GOT3 (cell line): ENCODE measurements at regions not wholly inside any gene's neighbourhood (a gene's known extent, or its start where the extent isn't known, plus 50 kb on each side); places are given as distances from the start of the nearest gene placed in this dataset.

ENCODE experiments used
- DNase-seq: peaks from one replicate; lab custom pipeline; 2025; ENCODE audit warnings: mixed read lengths; lab: John Stamatoyannopoulos, UW

GRCh38 chr2:207449642-207450165 is 80.1 kb upstream of the CREB1 start:
- DNase-seq: no peak

- no peak for DNase-seq
Measured at GRCh38 chr2:207450186-207450585, 79.6 kb upstream of the CREB1 start.

GRCh38 chr2:207458582-207458981 is 71.2 kb upstream of the CREB1 start:
- DNase-seq: no peak

- no peak for DNase-seq
Measured at GRCh38 chr2:207459990-207460757, 69.6 kb upstream of the CREB1 start.

- DNase-seq: no peak
Measured at GRCh38 chr2:207463433-207463832, 66.3 kb upstream of the CREB1 start.

GRCh38 chr2:207464007-207464406 is 65.8 kb upstream of the CREB1 start:
- DNase-seq: no peak

- no peak for DNase-seq
Measured at GRCh38 chr2:207465894-207466293, 63.9 kb upstream of the CREB1 start.

- DNase-seq: no peak
Measured at GRCh38 chr2:207467716-207468347, 61.9 kb upstream of the CREB1 start.

GRCh38 chr2:207468488-207468887 is 61.3 kb upstream of the CREB1 start:
- no peak for DNase-seq

- no peak for DNase-seq
Measured at GRCh38 chr2:207469451-207469850, 60.3 kb upstream of the CREB1 start.

GRCh38 chr2:207469943-207470729 is 59.6 kb upstream of the CREB1 start:
- DNase-seq: no peak

- no peak for DNase-seq
Measured at GRCh38 chr2:207471261-207471660, 58.5 kb upstream of the CREB1 start.

GRCh38 chr2:207472343-207473048 is 57.3 kb upstream of the CREB1 start:
- no peak for DNase-seq

- DNase-seq: no peak
Measured at GRCh38 chr2:207473049-207473930, 56.5 kb upstream of the CREB1 start.

GRCh38 chr2:207473931-207474235 is 55.9 kb upstream of the CREB1 start:
- no peak for DNase-seq

- DNase-seq: no peak
Measured at GRCh38 chr2:207474863-207475485, 54.8 kb upstream of the CREB1 start.

GRCh38 chr2:207475546-207475945 is 54.2 kb upstream of the CREB1 start:
- no peak for DNase-seq

- DNase-seq: no peak
Measured at GRCh38 chr2:207477896-207478295, 51.9 kb upstream of the CREB1 start.

GRCh38 chr2:207478572-207478971 is 51.2 kb upstream of the CREB1 start:
- DNase-seq: no peak

- no peak for DNase-seq
Measured at GRCh38 chr2:207479198-207479785, 50.5 kb upstream of the CREB1 start.
